ENCODE measurements at regions not wholly inside any gene's neighbourhood (a gene's known extent, or its start where the extent isn't known, plus 50 kb on each side); places are given as distances from the start of the nearest gene placed in this dataset.

DNA sequence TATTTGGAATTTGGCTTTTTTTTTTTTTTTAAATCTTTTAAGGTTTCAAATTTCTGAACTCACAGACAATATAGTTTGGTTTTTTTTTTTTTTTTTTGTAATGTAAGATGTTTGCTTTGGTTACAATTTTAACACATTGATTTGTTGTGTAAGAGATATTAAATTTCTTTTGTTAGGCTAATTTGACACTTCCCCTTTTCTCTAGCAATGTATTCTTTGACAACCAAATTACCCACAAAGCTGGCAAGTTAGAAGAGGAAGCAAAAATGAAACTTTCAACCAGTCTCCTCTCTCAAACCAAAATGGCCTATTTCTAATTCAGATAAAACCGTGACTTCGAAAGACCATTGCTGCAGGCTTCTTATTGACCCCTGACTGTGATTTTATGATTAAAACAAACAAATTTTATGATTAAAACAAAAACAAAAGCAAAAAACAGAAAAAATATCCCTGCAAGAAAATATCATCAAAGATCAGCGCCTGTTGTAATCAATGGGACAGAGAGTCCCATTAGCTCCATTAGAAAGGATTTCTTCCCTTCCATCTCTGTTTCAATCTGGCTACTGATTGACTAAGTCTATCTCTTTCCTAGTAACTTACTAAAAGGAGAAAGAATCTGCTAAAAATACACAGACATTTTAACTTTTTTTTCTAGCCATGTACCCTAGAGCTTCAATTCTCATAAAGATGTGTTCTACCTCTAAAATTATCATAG, 489.2 kb downstream of the MDFIC start:
- TF ChIP-seq, protein P1, sequence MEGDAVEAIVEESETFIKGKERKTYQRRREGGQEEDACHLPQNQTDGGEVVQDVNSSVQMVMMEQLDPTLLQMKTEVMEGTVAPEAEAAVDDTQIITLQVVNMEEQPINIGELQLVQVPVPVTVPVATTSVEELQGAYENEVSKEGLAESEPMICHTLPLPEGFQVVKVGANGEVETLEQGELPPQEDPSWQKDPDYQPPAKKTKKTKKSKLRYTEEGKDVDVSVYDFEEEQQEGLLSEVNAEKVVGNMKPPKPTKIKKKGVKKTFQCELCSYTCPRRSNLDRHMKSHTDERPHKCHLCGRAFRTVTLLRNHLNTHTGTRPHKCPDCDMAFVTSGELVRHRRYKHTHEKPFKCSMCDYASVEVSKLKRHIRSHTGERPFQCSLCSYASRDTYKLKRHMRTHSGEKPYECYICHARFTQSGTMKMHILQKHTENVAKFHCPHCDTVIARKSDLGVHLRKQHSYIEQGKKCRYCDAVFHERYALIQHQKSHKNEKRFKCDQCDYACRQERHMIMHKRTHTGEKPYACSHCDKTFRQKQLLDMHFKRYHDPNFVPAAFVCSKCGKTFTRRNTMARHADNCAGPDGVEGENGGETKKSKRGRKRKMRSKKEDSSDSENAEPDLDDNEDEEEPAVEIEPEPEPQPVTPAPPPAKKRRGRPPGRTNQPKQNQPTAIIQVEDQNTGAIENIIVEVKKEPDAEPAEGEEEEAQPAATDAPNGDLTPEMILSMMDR (conservative IDR thresholded peaks at IDR 0.05; ENCODE audit: low read depth in 2 of 2): no peak
- TF ChIP-seq EZH2 (IDR thresholded peaks at IDR 0.05; ENCODE audit: low read depth, unreplicated experiment): no peak
- no peak for TF ChIP-seq EZH2phosphoT487 (IDR thresholded peaks at IDR 0.05; ENCODE audit: unreplicated experiment)
